ENCODE measurements at regions not wholly inside any gene's neighbourhood (a gene's known extent, or its start where the extent isn't known, plus 50 kb on each side); places are given as distances from the start of the nearest gene placed in this dataset.
"Not testable (repeated sequence)": the region's sequence is repeated elsewhere in the genome, so short reads cannot be mapped to it uniquely, and the experiment has no call there.

DNA sequence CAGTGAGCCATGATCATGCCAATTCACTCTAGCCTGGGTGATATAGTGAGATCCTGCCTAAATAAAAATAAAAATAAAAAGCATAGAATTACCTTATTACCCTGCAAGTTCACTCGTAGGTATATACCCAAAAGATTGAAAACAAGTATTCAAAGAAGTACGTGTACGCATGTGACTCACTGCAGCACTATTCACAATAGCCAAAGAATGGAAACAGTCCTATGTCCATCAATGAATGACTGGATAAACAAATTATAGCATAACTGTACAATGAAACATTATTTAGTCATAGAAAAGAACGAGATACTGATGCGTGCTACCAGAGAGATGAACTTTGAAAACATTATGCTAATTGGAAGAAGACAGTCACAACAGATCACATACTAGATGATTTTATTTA lies 204.6 kb upstream of the DIAPH2 start:
- DNase-seq (ENCODE audit: low read depth), result peak; percentile 44
- TF ChIP-seq, protein P1, sequence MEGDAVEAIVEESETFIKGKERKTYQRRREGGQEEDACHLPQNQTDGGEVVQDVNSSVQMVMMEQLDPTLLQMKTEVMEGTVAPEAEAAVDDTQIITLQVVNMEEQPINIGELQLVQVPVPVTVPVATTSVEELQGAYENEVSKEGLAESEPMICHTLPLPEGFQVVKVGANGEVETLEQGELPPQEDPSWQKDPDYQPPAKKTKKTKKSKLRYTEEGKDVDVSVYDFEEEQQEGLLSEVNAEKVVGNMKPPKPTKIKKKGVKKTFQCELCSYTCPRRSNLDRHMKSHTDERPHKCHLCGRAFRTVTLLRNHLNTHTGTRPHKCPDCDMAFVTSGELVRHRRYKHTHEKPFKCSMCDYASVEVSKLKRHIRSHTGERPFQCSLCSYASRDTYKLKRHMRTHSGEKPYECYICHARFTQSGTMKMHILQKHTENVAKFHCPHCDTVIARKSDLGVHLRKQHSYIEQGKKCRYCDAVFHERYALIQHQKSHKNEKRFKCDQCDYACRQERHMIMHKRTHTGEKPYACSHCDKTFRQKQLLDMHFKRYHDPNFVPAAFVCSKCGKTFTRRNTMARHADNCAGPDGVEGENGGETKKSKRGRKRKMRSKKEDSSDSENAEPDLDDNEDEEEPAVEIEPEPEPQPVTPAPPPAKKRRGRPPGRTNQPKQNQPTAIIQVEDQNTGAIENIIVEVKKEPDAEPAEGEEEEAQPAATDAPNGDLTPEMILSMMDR (IDR thresholded peaks at IDR 0.05; ENCODE audit: low read length, missing control alignments), result no peak
- H3K4me3 ChIP-seq (replicated peaks; ENCODE audit: low read depth, low read length), result no peak overlapping the region

DNA sequence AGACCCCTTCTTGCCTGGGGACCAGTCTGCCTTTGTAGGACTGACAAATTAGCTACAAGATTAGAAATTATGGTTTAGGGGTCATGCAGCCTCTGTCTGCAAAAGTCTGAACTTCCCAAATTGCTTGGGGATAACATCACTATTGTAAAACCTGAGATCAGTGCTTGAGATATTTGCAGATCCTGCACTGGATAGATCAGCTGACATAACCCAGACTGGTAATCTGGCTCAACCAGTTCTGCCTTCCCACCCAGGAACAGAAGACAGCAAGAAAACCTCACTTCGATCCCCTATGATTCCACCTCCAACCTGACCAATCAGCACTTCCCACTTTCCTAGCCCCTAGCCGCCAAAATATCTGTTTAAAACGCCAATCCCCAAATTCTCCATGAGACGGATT lies 202.8 kb upstream of the DIAPH2 start:
- DNase-seq (ENCODE audit: low read depth), result no peak
- H3K4me3 ChIP-seq (replicated peaks; ENCODE audit: low read depth, low read length), result no peak overlapping the region
- TF ChIP-seq, protein P1 (IDR thresholded peaks at IDR 0.05; ENCODE audit: low read length, missing control alignments), result no peak

DNA sequence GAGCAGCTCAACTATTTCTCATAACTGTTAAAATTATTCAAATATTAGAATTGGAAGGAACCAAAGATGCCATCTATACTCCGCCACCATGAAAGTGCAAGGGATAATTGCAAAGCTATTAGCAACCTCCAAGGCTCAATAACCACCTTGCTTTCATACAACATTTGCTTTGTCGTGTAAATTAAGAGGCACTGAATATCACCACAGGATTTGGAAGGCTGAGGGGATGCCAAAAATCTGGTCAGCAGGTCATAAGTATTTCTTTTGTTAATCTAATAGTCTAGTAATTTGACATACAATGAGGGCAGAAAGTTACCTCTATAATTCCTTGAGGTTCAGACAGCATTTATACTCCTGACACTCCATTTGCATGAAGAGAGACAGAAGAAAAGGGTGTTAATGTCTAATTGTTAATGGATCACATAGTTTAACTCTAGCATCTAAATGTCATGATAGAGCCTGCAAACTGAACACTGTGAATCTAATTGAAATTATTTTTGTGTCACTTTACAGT lies 200.9 kb upstream of the DIAPH2 start:
- TF ChIP-seq, protein P1 (IDR thresholded peaks at IDR 0.05; ENCODE audit: low read length, missing control alignments), result no peak
- DNase-seq (ENCODE audit: low read depth), result no peak
- no peak overlapping the region for H3K4me3 ChIP-seq (replicated peaks; ENCODE audit: low read depth, low read length)

DNA sequence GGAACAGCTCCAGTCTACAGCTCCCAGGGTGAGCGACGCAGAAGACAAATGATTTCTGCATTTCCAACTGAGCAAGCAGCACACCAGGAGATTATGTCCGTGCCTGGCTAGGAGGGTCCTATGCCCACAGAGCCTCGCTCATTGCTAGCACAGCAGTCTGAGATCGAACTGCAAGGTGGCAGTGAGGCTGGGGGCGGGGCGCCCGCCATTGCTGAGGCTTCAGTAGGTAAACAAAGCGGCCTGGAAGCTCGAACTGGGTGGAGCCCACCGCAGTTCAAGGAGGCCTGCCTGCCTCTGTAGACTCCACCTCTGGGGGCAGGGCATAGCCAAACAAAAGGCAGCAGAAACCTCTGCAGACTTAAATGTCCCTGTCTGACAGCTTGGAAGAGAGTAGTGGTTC lies 198.0 kb upstream of the DIAPH2 start:
- not testable (repeated sequence) for DNase-seq (ENCODE audit: low read depth); H3K4me3 ChIP-seq (replicated peaks; ENCODE audit: low read depth, low read length)

DNA sequence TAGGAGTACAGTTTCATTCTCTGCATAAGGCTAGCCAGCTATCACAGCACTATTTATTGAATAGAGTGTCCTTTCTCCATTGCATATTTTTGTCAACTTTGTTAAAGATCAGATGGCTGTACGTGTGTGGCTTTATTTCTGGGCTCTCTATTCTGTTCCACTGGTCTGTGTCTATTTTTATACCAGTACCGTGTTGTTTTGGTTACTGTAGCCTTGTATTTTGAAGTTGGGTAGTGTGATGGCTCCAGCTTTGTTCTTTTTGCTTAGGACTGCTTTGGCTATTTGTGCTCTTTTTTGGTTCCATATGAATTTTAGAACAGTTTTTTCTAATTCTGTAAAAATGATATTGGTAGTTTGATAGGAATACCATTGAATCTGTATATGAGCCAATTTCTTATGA lies 182.1 kb upstream of the DIAPH2 start:
- TF ChIP-seq, protein P1 (IDR thresholded peaks at IDR 0.05; ENCODE audit: low read length, missing control alignments), result no peak

DNA sequence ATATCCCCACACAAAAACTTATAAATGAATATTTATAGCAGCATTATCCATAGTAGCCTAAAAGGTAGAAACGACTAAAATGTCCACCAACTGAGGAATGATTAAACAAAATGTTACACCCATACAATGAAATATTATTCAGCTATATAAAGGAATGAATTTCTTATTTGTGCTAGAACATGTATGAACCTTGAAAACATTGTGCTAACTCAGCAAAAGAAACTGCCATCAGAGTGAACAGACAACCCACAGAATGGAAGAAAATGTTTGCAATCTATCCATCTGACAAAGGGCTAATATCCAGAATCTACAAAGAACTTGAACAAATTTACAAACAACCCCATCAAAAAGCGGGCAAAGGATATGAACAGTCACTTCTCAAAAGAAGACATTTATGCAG lies 155.3 kb upstream of the DIAPH2 start:
- DNase-seq (ENCODE audit: low read depth); H3K4me3 ChIP-seq (replicated peaks; ENCODE audit: low read depth, low read length): not testable (repeated sequence)

More for the DNA sequence above, 182.1 kb upstream of the DIAPH2 start:
- no peak for DNase-seq (ENCODE audit: low read depth)
- H3K4me3 ChIP-seq (replicated peaks; ENCODE audit: low read depth, low read length), result no peak overlapping the region

DNA sequence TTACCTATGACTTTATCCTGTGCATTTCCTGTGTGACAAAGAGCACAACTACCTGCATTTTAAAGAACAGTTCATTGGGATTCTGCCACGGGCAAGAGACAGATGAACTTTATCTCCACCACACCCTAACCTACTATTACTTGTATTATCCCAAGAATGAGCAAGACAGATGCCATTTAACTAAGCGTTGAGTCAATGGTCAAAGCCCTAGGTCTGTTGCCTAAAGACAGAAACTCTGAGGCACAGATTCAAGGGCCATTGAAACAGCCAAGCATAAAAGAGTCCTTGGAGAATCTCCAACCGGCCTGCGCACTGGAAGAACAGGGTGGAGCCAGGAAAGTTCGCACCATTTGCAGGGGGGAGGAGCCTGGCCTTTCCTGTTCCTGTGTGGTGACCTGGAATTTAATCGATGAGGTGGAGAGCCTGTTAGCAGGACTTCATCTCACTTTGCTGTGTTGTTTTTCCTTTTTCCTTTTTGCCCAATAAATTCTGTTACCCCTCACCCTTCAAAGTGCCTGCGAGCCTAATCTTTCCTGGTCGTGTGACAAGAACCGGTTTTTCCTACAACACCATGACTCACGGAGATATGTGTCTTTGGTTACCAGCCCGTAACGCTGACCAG lies 146.4 kb upstream of the DIAPH2 start:
- H3K4me3 ChIP-seq (replicated peaks; ENCODE audit: low read depth, low read length), result no peak overlapping the region
- no peak for DNase-seq (ENCODE audit: low read depth)
- TF ChIP-seq, protein P1 (IDR thresholded peaks at IDR 0.05; ENCODE audit: low read length, missing control alignments), result no peak

DNA sequence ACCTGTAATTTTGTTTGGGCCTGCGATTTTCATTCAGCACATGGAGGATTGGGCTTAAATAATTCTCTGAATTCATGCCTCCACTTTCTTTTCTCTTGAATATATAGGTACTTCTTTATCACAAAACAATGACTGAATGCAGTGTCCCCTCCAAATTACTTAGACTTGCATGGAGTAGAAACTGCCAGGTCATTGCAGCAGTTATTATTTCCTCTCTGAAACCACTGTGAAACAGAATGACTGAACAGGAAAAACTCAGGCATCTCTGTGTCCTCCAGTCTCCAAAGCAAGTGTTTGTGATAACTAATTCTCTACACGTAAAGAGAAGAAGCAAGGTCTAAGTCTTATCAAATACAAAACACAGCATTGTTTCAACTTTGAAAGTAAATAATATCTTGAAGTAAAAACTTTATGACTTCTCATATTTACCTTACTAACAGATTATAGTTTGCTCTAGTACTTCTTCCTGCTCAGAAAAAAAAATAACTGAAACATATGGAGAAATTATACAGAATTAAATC lies 144.5 kb upstream of the DIAPH2 start:
- no peak for DNase-seq (ENCODE audit: low read depth)
- no peak overlapping the region for H3K4me3 ChIP-seq (replicated peaks; ENCODE audit: low read depth, low read length)
- TF ChIP-seq, protein P1 (IDR thresholded peaks at IDR 0.05; ENCODE audit: low read length, missing control alignments), result no peak

Data from fibroblast of pulmonary artery (primary cell).